ENCODE measurements at regions not wholly inside any gene's neighbourhood (a gene's known extent, or its start where the extent isn't known, plus 50 kb on each side); places are given as distances from the start of the nearest gene placed in this dataset.

DNA sequence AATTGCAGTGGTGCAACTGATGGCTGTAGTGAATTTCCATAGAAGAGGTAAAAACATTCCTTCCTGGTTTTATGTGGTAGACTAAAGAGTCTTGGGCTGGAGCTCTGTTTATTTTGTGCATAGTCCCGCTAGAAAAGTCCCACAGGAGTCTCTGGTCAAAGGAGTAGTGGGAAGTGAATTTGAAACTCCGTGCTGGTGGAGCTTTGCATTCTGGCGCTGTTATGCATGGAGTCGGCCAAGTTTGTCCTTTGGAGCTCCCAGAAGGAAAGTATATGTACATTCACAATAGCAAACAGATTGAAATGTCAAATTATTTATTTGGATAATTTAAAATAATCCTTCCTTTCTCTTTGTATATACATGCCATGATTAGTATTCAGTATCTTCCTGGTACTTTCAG lies 296.5 kb downstream of the LMO7 start:
- H3K23ac ChIP-seq (ENCODE audit: low read length), result no peak overlapping the region
- H2BK120ac ChIP-seq (ENCODE audit: insufficient read depth, low read length, poor library complexity), result no peak overlapping the region
- no peak overlapping the region for H2AK5ac ChIP-seq (ENCODE audit: low read length)
- no peak overlapping the region for H3K4ac ChIP-seq (ENCODE audit: low read depth, low read length)
- no peak overlapping the region for H2BK5ac ChIP-seq (ENCODE audit: low read depth, low read length, poor library complexity)
- H3K4me1 ChIP-seq (ENCODE audit: control insufficient read depth in 1 of 2, insufficient read depth in 2 of 2, low read length in 2 of 2), result peaks cover 0 to 2% of the 10 kb centered on the region in 2 experiments
- no peak overlapping the region for H3K9ac ChIP-seq (ENCODE audit: low read length)
- no peak overlapping the region for H4K91ac ChIP-seq (ENCODE audit: low read depth, low read length)
- H3K18ac ChIP-seq (ENCODE audit: low read length), result no peak overlapping the region
- peaks cover 2% of the 10 kb centered on the region for H3K9me3 ChIP-seq (ENCODE audit: insufficient read depth, low read depth, low read length)
- H3K14ac ChIP-seq (ENCODE audit: low read length), result no peak overlapping the region
- no peak overlapping the region for H3K27ac ChIP-seq (ENCODE audit: low read depth, low read length)
- H3K79me2 ChIP-seq (ENCODE audit: control insufficient read depth, insufficient read depth, low read length, poor library complexity), result no peaks in the 10 kb centered on the region
- no peaks in the 10 kb centered on the region for H3K36me3 ChIP-seq (ENCODE audit: control insufficient read depth in 1 of 2, insufficient read depth in 2 of 2, low read length in 2 of 2)
- no peak overlapping the region for H4K8ac ChIP-seq (ENCODE audit: low read depth, low read length)
- no peak overlapping the region for H3K4me3 ChIP-seq (ENCODE audit: low read depth, low read length)
- no peak overlapping the region for H2BK12ac ChIP-seq (ENCODE audit: low read length)
- DNase-seq, result no peak
- no peak overlapping the region for H2AFZ ChIP-seq (ENCODE audit: insufficient read depth, low read length, poor library complexity)
- no peak overlapping the region for H3K4me2 ChIP-seq (ENCODE audit: low read length)
- no CpG with 5 or more reads among the region's 4 CpGs for WGBS (ENCODE audit: extremely low coverage, insufficient coverage, insufficient read length)
- no peak overlapping the region for H4K12ac ChIP-seq (ENCODE audit: low read depth, low read length)
- no peaks in the 10 kb centered on the region for H3K27me3 ChIP-seq (ENCODE audit: insufficient read depth, low read length)
- H3K79me1 ChIP-seq (ENCODE audit: low read length), result no peaks in the 10 kb centered on the region

DNA sequence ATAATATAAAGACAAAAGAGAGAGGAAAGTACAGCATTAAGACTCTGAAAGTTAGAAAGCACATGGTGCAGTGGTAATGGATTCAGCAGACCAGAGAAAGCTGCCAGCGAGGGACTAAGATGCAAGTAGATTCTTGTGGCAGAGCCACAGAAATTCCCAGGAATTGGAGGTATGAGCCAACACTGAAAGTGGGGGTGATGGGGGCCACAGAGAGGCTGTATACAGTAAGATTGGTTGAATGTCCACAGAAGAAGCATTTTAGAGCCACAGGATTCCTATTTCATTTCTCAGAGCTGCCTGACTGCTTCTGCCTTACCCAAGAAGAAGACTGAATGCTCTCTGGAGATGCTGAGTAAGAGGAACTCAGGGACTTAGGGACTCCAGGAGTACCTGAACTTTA lies 295.0 kb downstream of the LMO7 start:
- WGBS (ENCODE audit: extremely low coverage, insufficient coverage, insufficient read length), result no CpG with 5 or more reads among the region's 1 CpG
- no peak overlapping the region for H3K18ac ChIP-seq (ENCODE audit: low read length)

GRCh38 chr13:75929076-75929475 lies 292.9 kb downstream of the LMO7 start:
- no peak overlapping the region for H4K91ac ChIP-seq (ENCODE audit: low read depth, low read length)
- H3K9me3 ChIP-seq (ENCODE audit: insufficient read depth, low read depth, low read length), result peaks cover 2% of the 10 kb centered on the region
- no peak overlapping the region for H3K27ac ChIP-seq (ENCODE audit: low read depth, low read length)
- H2AK5ac ChIP-seq (ENCODE audit: low read length), result no peak overlapping the region
- no peak overlapping the region for H3K9ac ChIP-seq (ENCODE audit: low read length)
- H2BK5ac ChIP-seq (ENCODE audit: low read depth, low read length, poor library complexity), result no peak overlapping the region
- H3K4ac ChIP-seq (ENCODE audit: low read depth, low read length), result no peak overlapping the region
- no peak for DNase-seq
- no peak overlapping the region for H2AFZ ChIP-seq (ENCODE audit: insufficient read depth, low read length, poor library complexity)
- H3K79me2 ChIP-seq (ENCODE audit: control insufficient read depth, insufficient read depth, low read length, poor library complexity), result no peaks in the 10 kb centered on the region
- no peak overlapping the region for H2BK12ac ChIP-seq (ENCODE audit: low read length)
- no peaks in the 10 kb centered on the region for H3K4me1 ChIP-seq (ENCODE audit: control insufficient read depth in 1 of 2, insufficient read depth in 2 of 2, low read length in 2 of 2)
- no peaks in the 10 kb centered on the region for H3K79me1 ChIP-seq (ENCODE audit: low read length)
- H3K14ac ChIP-seq (ENCODE audit: low read length), result no peak overlapping the region
- H3K36me3 ChIP-seq (ENCODE audit: control insufficient read depth in 1 of 2, insufficient read depth in 2 of 2, low read length in 2 of 2), result no peaks in the 10 kb centered on the region
- H3K27me3 ChIP-seq (ENCODE audit: insufficient read depth, low read length), result no peaks in the 10 kb centered on the region
- no peak overlapping the region for H4K12ac ChIP-seq (ENCODE audit: low read depth, low read length)
- H3K23ac ChIP-seq (ENCODE audit: low read length), result no peak overlapping the region
- H3K18ac ChIP-seq (ENCODE audit: low read length), result no peak overlapping the region
- H3K4me3 ChIP-seq (ENCODE audit: low read depth, low read length), result no peak overlapping the region
- no peak overlapping the region for H3K4me2 ChIP-seq (ENCODE audit: low read length)
- H4K8ac ChIP-seq (ENCODE audit: low read depth, low read length), result no peak overlapping the region
- no peak overlapping the region for H2BK120ac ChIP-seq (ENCODE audit: insufficient read depth, low read length, poor library complexity)

More for the DNA sequence above, 295.0 kb downstream of the LMO7 start:
- Histone ChIP-seq H4K8ac (ENCODE audit: low read depth, low read length) (no peak overlapping the region), H3K79me2 (ENCODE audit: control insufficient read depth, insufficient read depth, low read length, poor library complexity) (no peaks in the 10 kb centered on the region), H3K23ac (ENCODE audit: low read length) (no peak overlapping the region), H3K14ac (ENCODE audit: low read length) (no peak overlapping the region), H3K4ac (ENCODE audit: low read depth, low read length) (no peak overlapping the region), H3K4me3 (ENCODE audit: low read depth, low read length) (no peak overlapping the region), H3K4me2 (ENCODE audit: low read length) (no peak overlapping the region), H2BK12ac (ENCODE audit: low read length) (no peak overlapping the region), H3K9me3 (ENCODE audit: insufficient read depth, low read depth, low read length) (peaks cover 2% of the 10 kb centered on the region), H3K9ac (ENCODE audit: low read length) (no peak overlapping the region), H2AFZ (ENCODE audit: insufficient read depth, low read length, poor library complexity) (no peak overlapping the region), H2BK5ac (ENCODE audit: low read depth, low read length, poor library complexity) (no peak overlapping the region), H3K36me3 (ENCODE audit: control insufficient read depth in 1 of 2, insufficient read depth in 2 of 2, low read length in 2 of 2) (no peaks in the 10 kb centered on the region), H3K4me1 (ENCODE audit: control insufficient read depth in 1 of 2, insufficient read depth in 2 of 2, low read length in 2 of 2) (peaks cover 0 to 2% of the 10 kb centered on the region in 2 experiments), H3K79me1 (ENCODE audit: low read length) (no peaks in the 10 kb centered on the region), H3K27ac (ENCODE audit: low read depth, low read length) (no peak overlapping the region), H3K27me3 (ENCODE audit: insufficient read depth, low read length) (no peaks in the 10 kb centered on the region), H2BK120ac (ENCODE audit: insufficient read depth, low read length, poor library complexity) (no peak overlapping the region), H4K91ac (ENCODE audit: low read depth, low read length) (no peak overlapping the region), H2AK5ac (ENCODE audit: low read length) (no peak overlapping the region), H4K12ac (ENCODE audit: low read depth, low read length) (no peak overlapping the region)
- DNase-seq, result no peak

DNA sequence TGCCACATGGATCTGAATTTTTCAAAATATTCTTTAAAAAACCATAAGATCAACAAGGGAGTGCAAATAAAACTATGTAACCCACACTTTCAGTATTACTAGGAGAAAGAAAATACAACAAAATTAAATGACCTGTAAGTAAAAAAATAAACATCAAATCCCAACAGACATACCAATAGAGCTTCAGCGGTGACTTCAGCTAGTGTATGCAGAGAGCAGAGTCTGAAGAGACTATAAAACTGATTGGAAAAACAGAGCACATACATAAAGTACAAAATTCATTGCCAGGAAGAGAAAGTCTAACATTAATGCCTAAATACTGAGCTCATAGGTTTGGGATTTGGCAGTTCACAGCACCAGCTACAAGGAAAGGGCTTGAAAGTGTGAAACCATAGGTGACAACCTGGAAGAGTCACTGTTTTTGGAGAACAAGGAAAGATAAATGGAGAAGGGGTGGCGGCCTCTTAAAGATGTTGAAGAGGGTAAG lies 291.1 kb downstream of the LMO7 start:
- no peaks in the 10 kb centered on the region for H3K27me3 ChIP-seq (ENCODE audit: insufficient read depth, low read length)
- no peaks in the 10 kb centered on the region for H3K4me1 ChIP-seq (ENCODE audit: control insufficient read depth in 1 of 2, insufficient read depth in 2 of 2, low read length in 2 of 2)
- H4K91ac ChIP-seq (ENCODE audit: low read depth, low read length), result no peak overlapping the region

More for the DNA sequence above, 291.1 kb downstream of the LMO7 start:
- Histone ChIP-seq H4K12ac (ENCODE audit: low read depth, low read length) (no peak overlapping the region), H2BK5ac (ENCODE audit: low read depth, low read length, poor library complexity) (no peak overlapping the region), H3K36me3 (ENCODE audit: control insufficient read depth in 1 of 2, insufficient read depth in 2 of 2, low read length in 2 of 2) (no peaks in the 10 kb centered on the region), H3K27ac (ENCODE audit: low read depth, low read length) (no peak overlapping the region), H2AFZ (ENCODE audit: insufficient read depth, low read length, poor library complexity) (no peak overlapping the region), H3K79me1 (ENCODE audit: low read length) (no peaks in the 10 kb centered on the region), H3K4me3 (ENCODE audit: low read depth, low read length) (no peak overlapping the region), H3K79me2 (ENCODE audit: control insufficient read depth, insufficient read depth, low read length, poor library complexity) (no peaks in the 10 kb centered on the region), H3K18ac (ENCODE audit: low read length) (no peak overlapping the region), H3K9ac (ENCODE audit: low read length) (no peak overlapping the region), H3K14ac (ENCODE audit: low read length) (no peak overlapping the region), H3K23ac (ENCODE audit: low read length) (no peak overlapping the region), H2AK5ac (ENCODE audit: low read length) (no peak overlapping the region), H4K8ac (ENCODE audit: low read depth, low read length) (no peak overlapping the region), H2BK12ac (ENCODE audit: low read length) (no peak overlapping the region), H3K9me3 (ENCODE audit: insufficient read depth, low read depth, low read length) (peaks cover 2% of the 10 kb centered on the region), H2BK120ac (ENCODE audit: insufficient read depth, low read length, poor library complexity) (no peak overlapping the region), H3K4ac (ENCODE audit: low read depth, low read length) (no peak overlapping the region), H3K4me2 (ENCODE audit: low read length) (no peak overlapping the region)
- WGBS (ENCODE audit: extremely low coverage, insufficient coverage, insufficient read length), result no CpG with 5 or more reads among the region's 2 CpGs
- no peak for DNase-seq

Measured in trophoblast cell (in vitro differentiated cells and primary cell).